T-helper 2 cell treated with Interferon-gamma antibody and Interleukin-4, amounts not matched to agents 5 μg/mL and 100 μg/mL, for 36 hours (primary cell): ENCODE measurements at regions not wholly inside any gene's neighbourhood (a gene's known extent, or its start where the extent isn't known, plus 50 kb on each side); places are given as distances from the start of the nearest gene placed in this dataset.

Experiments used
- DNase-seq: peaks from one replicate; pipeline ENCODE4 v3.0.0; 2021; ENCODE audit warnings: low spot score
- H3K27ac Mint-ChIP-seq: one replicate; pipeline ENCODE4 v1.8.0; 2021; ENCODE audit warnings: mild to moderate bottlenecking, mixed read lengths
- H3K27me3 Mint-ChIP-seq: one replicate; pipeline ENCODE4 v1.8.0; 2021; ENCODE audit warnings: low read depth, mixed read lengths
- H3K36me3 Mint-ChIP-seq: one replicate; pipeline ENCODE4 v1.8.0; 2021; ENCODE audit warnings: low read depth, mixed read lengths
- H3K4me1 Mint-ChIP-seq: one replicate; pipeline ENCODE4 v1.8.0; 2021; ENCODE audit warnings: low read depth, mixed read lengths
- H3K4me3 Mint-ChIP-seq: one replicate; pipeline ENCODE4 v1.8.0; 2022; ENCODE audit warnings: mild to moderate bottlenecking, moderate library complexity, mixed read lengths
- H3K9me3 Mint-ChIP-seq: one replicate; pipeline ENCODE4 v1.8.0; 2021; ENCODE audit warnings: mixed read lengths

DNA sequence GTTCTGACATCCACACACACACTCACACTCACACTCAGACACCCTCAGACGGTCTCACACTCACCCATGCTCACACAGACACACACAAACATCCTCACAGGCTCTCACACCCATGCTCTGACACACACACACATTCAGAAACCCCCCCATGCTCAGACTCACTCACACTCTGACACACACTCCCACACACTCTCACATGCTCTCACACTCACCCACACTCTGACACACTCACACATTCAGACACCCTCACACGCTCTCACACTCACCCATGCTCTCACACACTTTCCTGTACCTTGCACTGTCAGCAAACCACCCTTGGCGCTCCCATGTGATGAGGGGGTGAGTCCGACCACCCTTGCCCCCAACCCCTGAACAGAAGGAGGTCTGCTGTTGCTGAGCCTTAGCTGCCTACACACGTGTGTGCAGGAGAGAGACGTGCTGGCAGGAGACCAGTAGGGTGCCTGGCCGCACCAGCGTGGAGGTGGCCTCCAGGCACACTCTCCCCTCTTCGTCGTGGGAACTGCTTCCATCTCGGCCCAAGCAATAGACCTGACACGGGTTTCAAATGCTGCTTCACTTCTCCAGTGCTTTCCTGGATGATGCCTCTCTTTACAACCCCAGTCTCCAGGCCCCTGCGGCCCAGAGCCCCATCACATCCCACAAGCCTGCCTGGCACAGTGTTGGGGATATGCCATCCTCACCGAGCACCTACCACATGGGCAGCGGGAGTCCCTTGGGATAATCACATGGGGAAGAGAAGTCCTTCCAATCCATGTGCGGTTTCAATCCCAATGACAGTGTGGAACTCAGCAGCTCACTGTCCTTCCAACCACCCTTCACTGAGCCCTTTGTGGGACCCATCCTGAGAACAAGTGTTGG lies 267.8 kb upstream of the FOXF1 start:
- H3K4me1 Mint-ChIP-seq: no peaks in the 10 kb centered on the region
- peaks cover 21% of the 10 kb centered on the region for H3K27me3 Mint-ChIP-seq
- no peak overlapping the region for H3K27ac Mint-ChIP-seq
- H3K9me3 Mint-ChIP-seq: no peaks in the 10 kb centered on the region
- no peak for DNase-seq
- no peaks in the 10 kb centered on the region for H3K36me3 Mint-ChIP-seq
- H3K4me3 Mint-ChIP-seq: no peak overlapping the region

DNA sequence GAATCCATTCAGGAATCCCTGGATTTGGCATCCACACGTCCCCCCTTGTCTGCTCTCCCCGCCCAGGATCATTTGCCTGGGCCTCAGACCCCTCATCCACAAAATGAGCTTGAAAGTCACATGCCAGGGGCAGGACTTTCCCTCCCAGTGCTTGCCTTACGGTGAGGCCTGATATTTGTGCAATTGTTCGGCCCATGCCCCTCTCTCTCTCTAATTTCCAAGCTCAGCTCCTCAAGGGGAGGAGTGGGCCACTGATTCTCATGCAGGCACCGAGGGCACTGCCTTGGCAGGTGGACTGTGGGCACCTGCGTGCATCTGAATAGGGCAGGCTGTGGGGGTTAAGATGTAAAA lies 267.2 kb upstream of the FOXF1 start:
- no peaks in the 10 kb centered on the region for H3K9me3 Mint-ChIP-seq
- H3K27ac Mint-ChIP-seq: no peak overlapping the region
- H3K4me1 Mint-ChIP-seq: no peaks in the 10 kb centered on the region
- no peak for DNase-seq
- no peaks in the 10 kb centered on the region for H3K36me3 Mint-ChIP-seq
- H3K27me3 Mint-ChIP-seq: peaks cover 21% of the 10 kb centered on the region
- no peak overlapping the region for H3K4me3 Mint-ChIP-seq

DNA sequence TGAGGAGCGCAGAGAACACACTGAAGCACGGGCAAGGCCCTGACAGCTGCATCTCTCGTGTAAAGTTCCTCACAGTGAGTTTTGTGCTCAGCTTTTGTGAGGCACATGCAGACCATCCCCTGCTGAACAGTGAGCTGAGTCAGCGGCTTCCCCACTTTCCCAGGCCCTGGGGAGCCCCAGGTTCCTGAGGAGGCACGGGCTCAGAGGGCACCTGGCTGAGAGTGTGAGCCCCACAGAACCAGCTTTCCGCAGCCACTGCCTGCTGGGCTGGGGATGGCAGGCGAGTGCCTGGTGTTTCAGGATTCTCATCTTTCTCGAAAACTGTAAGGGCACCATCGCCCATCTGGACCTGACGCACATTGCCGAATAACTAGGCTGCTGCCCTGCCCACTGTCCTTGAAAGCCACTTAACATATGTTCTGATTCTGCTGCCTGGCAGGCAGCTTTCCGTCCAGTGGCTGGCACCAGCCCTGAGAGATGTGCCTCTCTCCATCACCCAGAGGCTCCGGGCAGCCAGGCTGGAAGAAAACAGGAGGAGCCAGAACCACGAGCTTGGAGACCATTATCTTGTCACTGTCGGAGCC lies 266.7 kb upstream of the FOXF1 start:
- H3K9me3 Mint-ChIP-seq: no peaks in the 10 kb centered on the region
- H3K4me3 Mint-ChIP-seq: no peak overlapping the region
- DNase-seq: no peak
- H3K27me3 Mint-ChIP-seq: peaks cover 21% of the 10 kb centered on the region
- H3K27ac Mint-ChIP-seq: no peak overlapping the region
- H3K4me1 Mint-ChIP-seq: no peaks in the 10 kb centered on the region
- no peaks in the 10 kb centered on the region for H3K36me3 Mint-ChIP-seq

GRCh38 chr16:86244158-86244557 lies 266.2 kb upstream of the FOXF1 start:
- Mint-ChIP-seq H3K4me1 (no peaks in the 10 kb centered on the region), H3K36me3 (no peaks in the 10 kb centered on the region), H3K27me3 (peaks cover 21% of the 10 kb centered on the region), H3K27ac (no peak overlapping the region), H3K9me3 (no peaks in the 10 kb centered on the region), H3K4me3 (no peak overlapping the region)
- no peak for DNase-seq

GRCh38 chr16:86244936-86245335 lies 265.4 kb upstream of the FOXF1 start:
- Mint-ChIP-seq H3K27me3 (peaks cover 21% of the 10 kb centered on the region), H3K4me1 (no peaks in the 10 kb centered on the region), H3K36me3 (no peaks in the 10 kb centered on the region), H3K4me3 (no peak overlapping the region), H3K9me3 (no peaks in the 10 kb centered on the region), H3K27ac (no peak overlapping the region)
- no peak for DNase-seq

GRCh38 chr16:86245351-86245750 lies 265.0 kb upstream of the FOXF1 start:
- no peaks in the 10 kb centered on the region for H3K4me1 Mint-ChIP-seq
- no peak for DNase-seq
- H3K36me3 Mint-ChIP-seq: no peaks in the 10 kb centered on the region
- H3K4me3 Mint-ChIP-seq: no peak overlapping the region
- H3K27me3 Mint-ChIP-seq: peaks cover 18% of the 10 kb centered on the region
- H3K27ac Mint-ChIP-seq: no peak overlapping the region
- no peaks in the 10 kb centered on the region for H3K9me3 Mint-ChIP-seq

GRCh38 chr16:86245895-86246294 lies 264.4 kb upstream of the FOXF1 start:
- Mint-ChIP-seq H3K27me3 (peaks cover 13% of the 10 kb centered on the region), H3K9me3 (no peaks in the 10 kb centered on the region), H3K27ac (no peak overlapping the region), H3K4me3 (no peak overlapping the region), H3K36me3 (no peaks in the 10 kb centered on the region), H3K4me1 (no peaks in the 10 kb centered on the region)
- DNase-seq: no peak

- H3K27ac Mint-ChIP-seq: no peak overlapping the region
- H3K4me1 Mint-ChIP-seq: no peaks in the 10 kb centered on the region
- H3K36me3 Mint-ChIP-seq: no peaks in the 10 kb centered on the region
- no peak for DNase-seq
- H3K4me3 Mint-ChIP-seq: no peak overlapping the region
- H3K27me3 Mint-ChIP-seq: no peaks in the 10 kb centered on the region
- H3K9me3 Mint-ChIP-seq: no peaks in the 10 kb centered on the region
Observed at GRCh38 chr16:86248310-86248905, 261.9 kb upstream of the FOXF1 start.

GRCh38 chr16:86249631-86250030 lies 260.7 kb upstream of the FOXF1 start:
- no peak overlapping the region for H3K4me3 Mint-ChIP-seq
- no peaks in the 10 kb centered on the region for H3K9me3 Mint-ChIP-seq
- no peak for DNase-seq
- H3K4me1 Mint-ChIP-seq: no peaks in the 10 kb centered on the region
- no peak overlapping the region for H3K27ac Mint-ChIP-seq
- H3K36me3 Mint-ChIP-seq: no peaks in the 10 kb centered on the region
- no peaks in the 10 kb centered on the region for H3K27me3 Mint-ChIP-seq

GRCh38 chr16:86251682-86252081 lies 258.6 kb upstream of the FOXF1 start:
- H3K36me3 Mint-ChIP-seq: no peaks in the 10 kb centered on the region
- no peak overlapping the region for H3K27ac Mint-ChIP-seq
- no peak for DNase-seq
- no peak overlapping the region for H3K4me3 Mint-ChIP-seq
- H3K27me3 Mint-ChIP-seq: no peaks in the 10 kb centered on the region
- no peaks in the 10 kb centered on the region for H3K4me1 Mint-ChIP-seq
- H3K9me3 Mint-ChIP-seq: no peaks in the 10 kb centered on the region

GRCh38 chr16:86252596-86252995 lies 257.7 kb upstream of the FOXF1 start:
- no peak overlapping the region for H3K27ac Mint-ChIP-seq
- H3K9me3 Mint-ChIP-seq: no peaks in the 10 kb centered on the region
- no peak for DNase-seq
- H3K4me3 Mint-ChIP-seq: no peak overlapping the region
- no peaks in the 10 kb centered on the region for H3K27me3 Mint-ChIP-seq
- no peaks in the 10 kb centered on the region for H3K4me1 Mint-ChIP-seq
- H3K36me3 Mint-ChIP-seq: no peaks in the 10 kb centered on the region

GRCh38 chr16:86255966-86256365 lies 254.4 kb upstream of the FOXF1 start:
- no peaks in the 10 kb centered on the region for H3K36me3 Mint-ChIP-seq
- no peaks in the 10 kb centered on the region for H3K4me1 Mint-ChIP-seq
- H3K4me3 Mint-ChIP-seq: no peak overlapping the region
- H3K27ac Mint-ChIP-seq: no peak overlapping the region
- no peaks in the 10 kb centered on the region for H3K27me3 Mint-ChIP-seq
- H3K9me3 Mint-ChIP-seq: peaks cover 4% of the 10 kb centered on the region
- DNase-seq: no peak

GRCh38 chr16:86256995-86257394 lies 253.3 kb upstream of the FOXF1 start:
- peaks cover 4% of the 10 kb centered on the region for H3K9me3 Mint-ChIP-seq
- no peaks in the 10 kb centered on the region for H3K27me3 Mint-ChIP-seq
- no peak for DNase-seq
- H3K4me3 Mint-ChIP-seq: no peak overlapping the region
- H3K36me3 Mint-ChIP-seq: no peaks in the 10 kb centered on the region
- no peak overlapping the region for H3K27ac Mint-ChIP-seq
- H3K4me1 Mint-ChIP-seq: no peaks in the 10 kb centered on the region

DNA sequence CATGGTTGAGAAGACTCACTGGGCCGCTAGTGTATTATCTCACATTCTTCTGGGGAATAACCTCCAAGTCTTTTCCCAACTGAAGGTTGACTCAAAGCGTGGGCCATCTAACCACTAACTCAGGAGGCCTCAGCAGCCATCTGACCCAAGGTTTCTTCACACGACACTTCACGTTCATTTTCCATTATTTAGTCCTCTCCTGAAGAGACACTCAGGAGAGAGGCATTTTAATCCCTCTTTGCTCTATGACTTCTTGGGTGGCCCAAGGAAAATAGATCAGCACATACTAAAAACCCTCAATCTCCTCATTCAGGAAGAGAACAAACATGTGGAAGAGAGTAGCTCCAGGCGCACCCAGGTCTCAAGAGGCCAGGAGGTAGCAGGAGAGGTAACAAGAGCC lies 252.8 kb upstream of the FOXF1 start:
- no peak overlapping the region for H3K4me3 Mint-ChIP-seq
- no peak overlapping the region for H3K27ac Mint-ChIP-seq
- peaks cover 4% of the 10 kb centered on the region for H3K9me3 Mint-ChIP-seq
- no peaks in the 10 kb centered on the region for H3K27me3 Mint-ChIP-seq
- no peak for DNase-seq
- H3K36me3 Mint-ChIP-seq: no peaks in the 10 kb centered on the region
- no peaks in the 10 kb centered on the region for H3K4me1 Mint-ChIP-seq
